ENCODE measurements at regions not wholly inside any gene's neighbourhood (a gene's known extent, or its start where the extent isn't known, plus 50 kb on each side); places are given as distances from the start of the nearest gene placed in this dataset.
"Not testable (repeated sequence)": the region's sequence is repeated elsewhere in the genome, so short reads cannot be mapped to it uniquely, and the experiment has no call there.

GRCh38 chr15:70247281-70247680 lies 149.6 kb upstream of the TLE3 start:
- no peak for DNase-seq (ENCODE audit: low read depth)

GRCh38 chr15:70246623-70247220 lies 149.0 kb upstream of the TLE3 start:
- no peak for DNase-seq (ENCODE audit: low read depth)

DNA sequence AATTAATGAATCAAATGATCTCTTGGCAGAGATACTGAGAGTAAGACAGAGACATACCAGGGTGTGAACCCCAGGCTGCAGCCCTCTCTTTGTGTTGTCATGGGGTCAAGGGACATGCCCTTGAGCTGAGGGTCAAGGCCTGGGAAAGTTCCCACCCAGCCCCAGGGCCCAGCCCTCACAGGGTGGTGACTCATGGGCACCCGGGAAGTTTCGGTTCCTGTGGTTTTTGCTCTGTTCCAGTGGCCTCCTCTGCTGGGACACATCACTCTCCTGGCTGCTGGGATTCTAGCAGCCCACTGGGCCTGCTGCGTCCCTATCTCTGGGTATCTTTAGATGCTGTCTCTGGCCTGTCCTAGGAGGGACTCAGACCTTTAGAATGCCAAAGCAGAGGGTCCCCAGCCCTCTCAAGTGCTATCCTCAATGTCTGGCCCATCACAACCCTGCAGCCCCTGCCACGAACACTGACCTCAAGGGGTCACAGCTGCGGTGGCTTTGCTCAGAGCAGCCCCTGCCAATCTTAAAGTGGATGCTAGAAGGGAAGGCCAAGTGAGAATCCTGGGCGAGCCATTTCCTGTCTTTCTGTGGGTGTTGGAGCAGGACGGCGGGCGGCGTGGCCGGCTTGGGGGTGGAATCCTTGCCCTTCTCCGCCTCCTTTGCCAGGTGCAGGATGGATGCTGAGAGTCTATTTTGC lies 148.4 kb upstream of the TLE3 start:
- peak; percentile 23 for DNase-seq (ENCODE audit: low read depth)

DNA sequence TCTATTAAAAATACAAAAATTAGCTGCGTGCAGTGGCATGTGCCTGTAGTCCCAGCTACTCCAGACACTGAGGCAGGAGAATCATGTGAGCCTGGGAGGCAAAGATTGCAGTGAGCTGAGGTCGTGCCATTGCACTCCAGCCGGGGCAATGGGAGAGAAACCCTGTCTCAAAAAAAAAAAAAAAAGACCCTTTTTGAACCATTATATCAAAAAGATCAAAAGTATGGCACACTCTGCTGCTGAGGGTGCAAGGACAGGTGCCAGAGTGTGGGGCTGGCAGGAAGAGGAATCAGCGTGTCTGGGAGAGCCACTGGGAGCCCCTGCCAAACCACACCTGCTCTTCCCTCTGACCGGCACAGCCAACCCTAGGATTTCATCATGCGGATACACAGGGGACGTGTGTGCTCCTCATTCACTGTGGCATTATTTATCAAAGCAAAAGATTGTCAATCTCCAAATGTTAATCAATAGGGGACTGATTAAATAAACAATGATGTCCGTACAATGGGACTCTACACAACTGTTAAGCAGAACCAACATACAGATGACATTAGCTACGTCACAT lies 147.3 kb upstream of the TLE3 start:
- no peak for DNase-seq (ENCODE audit: low read depth)

GRCh38 chr15:70243686-70244540 lies 146.2 kb upstream of the TLE3 start:
- no peak for DNase-seq (ENCODE audit: low read depth)

DNA sequence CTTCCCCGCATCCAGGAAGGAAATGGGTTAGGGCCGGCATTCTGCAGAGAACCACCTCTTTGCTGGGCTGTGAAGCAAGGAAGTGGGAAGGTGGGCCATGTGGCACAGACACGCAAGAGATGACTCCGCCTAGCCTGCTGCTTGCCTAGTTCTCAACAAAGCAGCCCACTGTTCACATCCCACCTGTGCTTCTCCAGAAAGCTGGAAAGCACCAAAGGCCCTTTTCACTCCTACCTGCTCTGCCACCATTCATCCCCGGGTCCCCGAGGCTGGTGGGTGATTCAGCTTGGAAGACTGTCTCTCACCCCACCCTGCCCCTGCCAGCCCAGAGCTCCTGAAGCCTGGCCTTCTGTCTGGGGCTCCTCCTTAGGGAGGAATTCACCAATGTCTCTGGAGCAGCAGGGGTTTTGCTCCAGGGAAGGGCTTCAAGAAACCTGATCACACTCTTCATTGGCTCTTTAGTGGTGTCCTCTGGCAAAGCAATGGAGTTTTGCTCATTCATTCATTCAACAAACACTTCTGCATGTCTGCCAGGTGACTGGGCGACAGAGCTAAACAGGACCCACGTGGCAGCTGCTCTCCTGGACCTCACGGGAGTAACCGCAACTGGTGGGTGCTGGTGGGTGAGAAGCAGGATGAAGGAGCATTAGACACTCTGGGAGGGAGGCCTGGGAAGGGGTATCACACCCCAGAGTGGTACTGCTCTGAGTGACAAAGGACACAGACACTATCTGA lies 145.4 kb upstream of the TLE3 start:
- DNase-seq (ENCODE audit: low read depth) = no peak

- DNase-seq (ENCODE audit: low read depth) = no peak
These were observed 144.0 kb upstream of the TLE3 start for GRCh38 chr15:70241561-70242320.

- DNase-seq (ENCODE audit: low read depth) = no peak
These were observed 143.2 kb upstream of the TLE3 start for GRCh38 chr15:70240820-70241430.

GRCh38 chr15:70240082-70240481 lies 142.4 kb upstream of the TLE3 start:
- no peak for DNase-seq (ENCODE audit: low read depth)

DNA sequence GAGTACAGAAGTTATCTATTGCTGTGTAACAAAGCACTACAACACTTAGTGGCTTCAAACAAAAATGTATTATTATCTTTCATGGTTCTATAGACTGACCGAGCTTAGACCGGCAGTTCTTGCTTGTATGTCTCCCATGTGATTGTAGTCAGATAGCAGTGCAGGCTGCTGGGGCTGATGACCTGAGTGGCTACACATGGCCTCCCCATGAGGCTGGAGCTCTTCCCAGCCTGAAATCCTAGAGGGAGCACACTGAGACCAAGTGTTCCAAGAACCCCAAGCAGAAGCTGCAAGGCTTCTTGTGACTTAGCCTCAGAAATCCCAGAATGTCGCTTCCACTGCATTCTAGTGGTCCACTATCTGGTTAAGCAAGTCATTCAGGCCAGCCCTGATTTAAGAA lies 141.2 kb upstream of the TLE3 start:
- DNase-seq (ENCODE audit: low read depth) = no peak

DNA sequence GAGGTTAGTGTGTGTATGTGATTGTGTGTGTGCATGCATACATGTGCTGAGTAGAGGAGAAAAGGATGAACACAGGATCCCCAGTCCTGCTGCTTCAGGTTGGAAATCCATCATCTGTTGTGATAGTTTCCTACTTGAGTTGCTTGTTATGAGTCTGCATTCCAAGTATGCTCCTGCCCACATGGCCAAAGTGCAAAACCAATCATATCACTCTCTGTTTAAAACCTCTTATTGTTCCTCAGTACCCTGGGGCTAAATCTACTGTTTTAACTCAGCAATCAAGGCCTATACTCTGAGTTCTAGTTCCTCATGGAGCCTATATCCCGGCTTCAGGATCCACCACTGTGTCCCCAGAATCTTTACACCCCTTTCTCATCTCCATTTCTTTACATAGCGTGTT lies 139.9 kb upstream of the TLE3 start:
- DNase-seq (ENCODE audit: low read depth) = no peak

DNA sequence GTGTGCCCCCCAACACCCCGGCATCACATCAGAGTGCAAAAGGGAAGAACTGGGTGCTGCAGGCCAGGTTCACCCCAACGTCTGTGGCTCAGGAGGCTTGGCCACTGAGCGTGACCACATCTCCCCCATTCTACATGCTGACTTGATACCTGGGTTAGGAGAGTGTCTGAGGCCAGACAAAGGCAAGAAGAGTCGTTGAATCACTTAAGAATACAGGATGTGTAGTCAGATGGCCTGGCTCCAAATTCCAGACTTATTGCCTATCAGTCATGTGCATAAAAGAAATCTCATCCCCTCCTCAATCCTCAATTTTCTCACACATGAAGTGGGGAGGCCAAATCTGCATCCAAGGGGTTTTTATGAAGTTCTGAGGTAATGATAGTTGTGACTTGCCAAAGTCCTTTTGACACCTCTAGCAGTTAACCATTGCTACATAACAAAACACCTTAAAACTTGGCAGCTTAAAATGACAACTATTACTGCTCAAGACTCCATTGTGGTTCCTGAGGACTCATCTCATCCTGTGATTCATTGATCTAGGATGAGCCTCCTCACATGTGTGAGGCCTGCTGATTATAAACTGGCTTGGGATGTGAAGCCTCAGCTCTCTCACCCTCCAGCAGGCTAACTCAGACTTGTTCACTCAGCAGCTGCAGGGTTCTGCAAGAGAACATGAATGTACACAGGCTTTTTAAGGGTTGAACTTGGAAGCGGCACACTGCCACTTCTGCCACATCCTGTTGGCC lies 138.8 kb upstream of the TLE3 start:
- DNase-seq (ENCODE audit: low read depth) = peak; percentile 56

DNA sequence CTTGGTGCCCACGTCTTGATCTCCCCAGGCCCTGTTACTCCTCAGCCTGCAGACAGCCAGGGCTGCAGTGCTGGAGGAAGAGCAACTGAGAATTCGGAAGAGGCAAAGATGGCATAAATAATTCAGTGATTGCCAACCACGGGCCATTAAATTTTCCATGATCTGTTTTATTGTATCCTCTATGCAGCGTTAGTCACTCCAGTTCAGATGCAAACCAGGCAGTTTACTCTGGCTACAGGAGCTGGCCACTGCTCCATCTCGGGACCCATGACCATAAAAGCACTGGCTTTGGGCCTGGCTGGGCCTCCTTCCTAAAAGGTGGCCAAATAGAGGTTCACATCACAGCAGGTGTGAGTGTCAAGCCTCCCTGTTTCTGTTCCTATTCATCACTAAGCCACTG lies 137.6 kb upstream of the TLE3 start:
- peak; percentile 13 for DNase-seq (ENCODE audit: low read depth)

- peak; percentile 11 for DNase-seq (ENCODE audit: low read depth)
These were observed 136.7 kb upstream of the TLE3 start for GRCh38 chr15:70234256-70234905.

DNA sequence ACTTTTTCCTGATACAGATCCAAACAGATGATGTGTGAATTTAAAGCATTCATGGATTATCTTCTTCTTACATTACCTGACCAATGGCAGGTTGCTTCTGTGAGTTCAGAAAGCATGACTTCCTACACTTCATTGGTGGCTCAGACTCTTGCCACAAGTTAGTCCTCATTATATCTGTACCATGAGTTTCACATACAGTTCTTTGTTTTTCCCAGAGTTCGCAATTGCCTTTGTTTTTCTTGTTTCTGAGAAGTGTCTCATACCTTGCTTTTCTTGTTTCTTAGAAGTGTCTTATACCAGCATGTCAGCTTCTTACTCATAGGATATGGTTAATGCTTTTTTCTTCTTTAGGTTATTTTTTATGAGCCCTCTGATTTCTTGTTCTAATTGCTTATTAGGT lies 133.8 kb upstream of the TLE3 start:
- DNase-seq (ENCODE audit: low read depth) = no peak

DNA sequence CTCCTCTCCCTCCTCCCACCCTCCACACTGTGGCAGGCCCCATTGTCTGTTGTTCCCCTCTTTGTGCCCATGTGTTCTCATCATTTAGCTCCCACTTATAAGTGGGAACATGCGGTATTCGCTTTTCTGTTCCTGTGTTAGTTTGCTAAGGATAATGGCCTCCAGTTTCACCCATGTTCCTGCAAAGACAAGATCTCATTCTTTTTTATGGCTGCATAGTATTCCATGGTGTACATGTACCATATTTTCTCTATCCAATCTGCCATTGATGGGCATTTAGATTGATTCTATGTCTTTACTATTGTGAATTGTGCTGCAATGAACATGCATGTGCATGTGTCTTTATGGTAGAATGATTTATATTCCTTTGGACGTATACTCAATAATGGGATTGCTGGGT lies 130.2 kb upstream of the TLE3 start:
- not testable (repeated sequence) for DNase-seq (ENCODE audit: low read depth)

DNA sequence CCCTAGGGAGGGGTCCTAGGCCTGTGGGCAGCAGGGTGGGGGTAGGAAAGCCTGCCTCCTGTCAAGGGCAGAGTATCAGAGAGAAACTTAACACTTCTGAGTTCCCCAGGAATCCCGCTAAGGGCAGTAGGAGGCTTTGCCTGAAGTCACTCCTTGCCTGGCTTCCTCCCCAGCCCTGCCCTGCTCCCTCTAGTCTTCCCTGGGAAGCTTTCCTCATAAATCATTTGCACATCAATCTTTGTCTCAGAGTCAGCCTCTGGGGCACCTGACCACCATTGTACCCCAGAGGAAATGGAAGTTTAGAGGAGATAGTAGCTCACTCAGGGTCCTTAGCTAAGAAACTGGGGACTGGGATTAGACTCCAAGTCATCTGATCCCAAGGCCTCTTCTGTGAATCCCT lies 129.4 kb upstream of the TLE3 start:
- DNase-seq (ENCODE audit: low read depth) = no peak

GRCh38 chr15:70226337-70226980 lies 128.7 kb upstream of the TLE3 start:
- DNase-seq (ENCODE audit: low read depth) = no peak

DNA sequence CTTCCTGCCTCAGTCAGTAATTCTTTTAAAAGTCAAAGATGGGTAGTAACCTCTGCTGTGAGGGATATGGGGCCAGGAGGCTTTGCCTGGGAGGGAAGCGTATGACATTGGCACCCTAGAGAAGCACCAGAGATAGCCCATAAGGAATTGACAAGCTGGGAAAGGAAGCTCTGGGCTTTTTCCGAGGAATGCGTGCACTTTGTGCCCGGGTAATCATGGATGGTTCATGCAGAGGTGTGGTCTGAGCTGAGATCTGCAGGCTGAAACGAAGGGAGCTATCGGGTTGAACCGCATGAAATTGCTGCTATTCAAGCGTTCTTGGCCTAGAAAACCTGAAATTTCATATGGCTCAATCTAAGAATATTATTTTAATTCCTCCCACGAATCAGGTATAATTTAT lies 127.7 kb upstream of the TLE3 start:
- no peak for DNase-seq (ENCODE audit: low read depth)
